ENCODE measurements at regions not wholly inside any gene's neighbourhood (a gene's known extent, or its start where the extent isn't known, plus 50 kb on each side); places are given as distances from the start of the nearest gene placed in this dataset.

DNA sequence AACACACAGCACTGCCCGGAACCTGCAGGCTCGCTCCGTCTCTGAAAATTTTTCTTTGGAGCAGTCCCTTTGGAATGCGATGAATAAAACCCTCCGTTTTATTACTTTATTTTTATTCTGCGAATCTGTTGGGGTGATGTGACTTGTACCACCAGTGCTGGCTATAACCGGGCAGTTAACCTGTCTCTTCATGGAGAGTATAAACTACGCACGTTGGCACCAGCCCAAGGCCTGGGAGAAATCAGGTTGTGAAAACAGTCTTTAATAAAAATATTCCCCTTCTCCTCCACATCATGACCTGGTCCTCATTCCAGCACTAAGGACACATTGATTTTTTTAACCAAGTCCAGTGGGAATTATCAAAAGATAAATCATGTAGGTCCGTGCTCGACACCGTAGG is 116.8 kb downstream of the WNT5A start:
- Histone ChIP-seq H3K36me3 (ENCODE audit: control insufficient read depth, insufficient read depth, low read length) (no peaks in the 10 kb centered on the region), H3K4me3 (ENCODE audit: low read depth, low read length) (no peak overlapping the region), H3K9ac (ENCODE audit: low read depth, low read length) (no peak overlapping the region), H3K9me3 (ENCODE audit: control insufficient read depth, insufficient read depth, low read length) (no peaks in the 10 kb centered on the region), H3K4me1 (ENCODE audit: control insufficient read depth, insufficient read depth, low read length) (no peaks in the 10 kb centered on the region), H3K27me3 (ENCODE audit: control insufficient read depth, insufficient read depth, low read length) (no peaks in the 10 kb centered on the region), H3K27ac (ENCODE audit: low read depth, low read length) (no peak overlapping the region)

DNA sequence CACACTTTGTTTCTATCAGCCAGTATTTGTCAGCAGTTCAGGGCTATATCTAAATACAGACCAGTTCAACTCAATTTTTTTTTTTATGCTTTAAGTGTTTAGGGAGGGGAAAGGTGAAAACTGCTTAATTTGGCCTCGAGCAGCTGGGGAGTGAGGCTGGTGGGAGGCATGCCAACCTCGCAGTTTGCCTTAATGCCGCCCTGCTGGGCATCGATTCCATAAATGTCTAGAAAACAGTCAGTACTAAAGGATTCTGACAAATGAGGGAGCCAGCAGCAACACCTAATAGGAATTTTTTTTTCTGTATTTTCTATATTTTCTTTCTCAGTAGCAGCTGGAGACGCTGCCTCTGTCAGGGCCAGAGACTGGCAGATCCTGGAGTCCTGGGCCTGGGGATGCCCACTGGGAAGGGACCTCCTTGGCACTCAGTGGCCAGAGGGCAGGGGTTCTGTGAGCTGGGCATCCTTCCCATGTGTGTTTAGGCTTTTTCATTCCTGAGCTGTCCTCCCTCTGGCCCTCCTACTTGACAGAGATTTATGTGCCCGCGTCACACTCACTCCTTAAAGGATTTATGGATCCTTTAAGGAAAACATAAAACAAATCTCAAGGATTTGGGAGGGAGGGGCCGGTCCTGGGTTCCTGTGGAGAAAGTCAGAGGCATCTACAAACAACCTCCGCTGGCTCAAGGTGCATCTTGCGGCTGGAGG is 117.8 kb downstream of the WNT5A start:
- no peaks in the 10 kb centered on the region for H3K27me3 ChIP-seq (ENCODE audit: control insufficient read depth, insufficient read depth, low read length)
- no peak overlapping the region for H3K27ac ChIP-seq (ENCODE audit: low read depth, low read length)
- H3K36me3 ChIP-seq (ENCODE audit: control insufficient read depth, insufficient read depth, low read length), result no peaks in the 10 kb centered on the region
- H3K4me1 ChIP-seq (ENCODE audit: control insufficient read depth, insufficient read depth, low read length), result no peaks in the 10 kb centered on the region
- H3K9me3 ChIP-seq (ENCODE audit: control insufficient read depth, insufficient read depth, low read length), result no peaks in the 10 kb centered on the region
- H3K9ac ChIP-seq (ENCODE audit: low read depth, low read length), result no peak overlapping the region
- H3K4me3 ChIP-seq (ENCODE audit: low read depth, low read length), result no peak overlapping the region

DNA sequence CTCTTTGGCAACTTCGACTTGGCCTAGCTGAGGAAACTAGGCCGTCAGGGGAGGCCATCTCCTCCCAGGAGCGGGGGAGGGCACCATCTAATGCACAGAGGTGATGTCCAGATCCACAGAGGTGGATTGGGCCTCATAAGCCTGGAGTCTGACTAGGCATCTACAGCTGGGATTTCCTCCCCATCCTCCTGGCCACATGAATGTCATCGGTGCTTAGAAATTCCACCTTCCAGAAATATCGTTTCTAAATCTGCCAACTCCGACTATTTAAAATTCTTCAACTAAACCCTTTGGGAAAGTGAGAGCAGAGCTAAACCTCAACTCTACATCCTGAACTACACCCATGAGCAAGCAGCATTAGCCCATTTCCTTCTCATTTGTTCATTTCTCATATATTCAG is 118.7 kb downstream of the WNT5A start:
- Histone ChIP-seq H3K27ac (ENCODE audit: low read depth, low read length) (no peak overlapping the region), H3K27me3 (ENCODE audit: control insufficient read depth, insufficient read depth, low read length) (no peaks in the 10 kb centered on the region), H3K4me1 (ENCODE audit: control insufficient read depth, insufficient read depth, low read length) (no peaks in the 10 kb centered on the region), H3K36me3 (ENCODE audit: control insufficient read depth, insufficient read depth, low read length) (no peaks in the 10 kb centered on the region), H3K9ac (ENCODE audit: low read depth, low read length) (no peak overlapping the region), H3K9me3 (ENCODE audit: control insufficient read depth, insufficient read depth, low read length) (no peaks in the 10 kb centered on the region), H3K4me3 (ENCODE audit: low read depth, low read length) (no peak overlapping the region)

DNA sequence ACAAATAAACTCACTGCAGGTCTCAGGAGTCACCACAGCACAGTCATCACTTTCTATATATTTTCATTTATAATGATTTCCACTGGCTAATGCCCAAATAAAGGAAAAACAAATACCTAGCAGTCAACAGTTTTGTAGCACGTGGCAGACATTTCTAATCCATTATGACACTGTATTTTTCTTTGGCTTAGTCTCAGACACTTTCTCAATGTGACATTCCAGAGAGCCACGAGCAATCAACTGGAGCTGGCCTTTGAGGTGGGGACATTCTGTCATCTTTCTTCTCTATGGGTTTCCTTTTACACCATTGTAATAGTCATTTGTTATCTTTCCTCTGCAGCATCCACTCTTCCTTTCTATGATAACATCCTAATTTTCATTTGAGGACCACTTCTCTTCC is 119.7 kb downstream of the WNT5A start:
- Histone ChIP-seq H3K9ac (ENCODE audit: low read depth, low read length) (no peak overlapping the region), H3K27me3 (ENCODE audit: control insufficient read depth, insufficient read depth, low read length) (no peaks in the 10 kb centered on the region), H3K4me3 (ENCODE audit: low read depth, low read length) (no peak overlapping the region), H3K36me3 (ENCODE audit: control insufficient read depth, insufficient read depth, low read length) (no peaks in the 10 kb centered on the region), H3K27ac (ENCODE audit: low read depth, low read length) (no peak overlapping the region), H3K4me1 (ENCODE audit: control insufficient read depth, insufficient read depth, low read length) (no peaks in the 10 kb centered on the region), H3K9me3 (ENCODE audit: control insufficient read depth, insufficient read depth, low read length) (no peaks in the 10 kb centered on the region)

DNA sequence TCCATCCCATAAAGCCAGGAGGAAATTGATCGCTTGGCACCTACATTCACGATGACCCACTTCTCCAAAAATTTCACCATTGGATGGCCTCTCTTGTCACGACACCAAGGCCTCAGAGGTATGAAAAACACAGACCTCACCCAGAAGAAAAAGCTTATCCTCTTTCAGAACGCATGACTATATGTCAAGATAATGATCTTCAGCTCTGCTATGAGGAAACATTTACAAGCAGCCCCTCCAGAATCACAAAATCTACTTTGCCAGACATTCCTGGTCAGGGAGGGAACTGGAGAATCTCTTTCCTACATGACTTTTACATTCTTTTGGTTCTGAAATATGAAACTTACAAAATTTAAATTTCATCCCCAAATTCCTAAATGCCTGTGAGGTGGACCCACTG is 122.7 kb downstream of the WNT5A start:
- no peak overlapping the region for H3K9ac ChIP-seq (ENCODE audit: low read depth, low read length)
- H3K9me3 ChIP-seq (ENCODE audit: control insufficient read depth, insufficient read depth, low read length), result no peaks in the 10 kb centered on the region
- no peaks in the 10 kb centered on the region for H3K27me3 ChIP-seq (ENCODE audit: control insufficient read depth, insufficient read depth, low read length)
- H3K4me3 ChIP-seq (ENCODE audit: low read depth, low read length), result no peak overlapping the region
- no peak overlapping the region for H3K27ac ChIP-seq (ENCODE audit: low read depth, low read length)
- no peaks in the 10 kb centered on the region for H3K36me3 ChIP-seq (ENCODE audit: control insufficient read depth, insufficient read depth, low read length)
- H3K4me1 ChIP-seq (ENCODE audit: control insufficient read depth, insufficient read depth, low read length), result no peaks in the 10 kb centered on the region

DNA sequence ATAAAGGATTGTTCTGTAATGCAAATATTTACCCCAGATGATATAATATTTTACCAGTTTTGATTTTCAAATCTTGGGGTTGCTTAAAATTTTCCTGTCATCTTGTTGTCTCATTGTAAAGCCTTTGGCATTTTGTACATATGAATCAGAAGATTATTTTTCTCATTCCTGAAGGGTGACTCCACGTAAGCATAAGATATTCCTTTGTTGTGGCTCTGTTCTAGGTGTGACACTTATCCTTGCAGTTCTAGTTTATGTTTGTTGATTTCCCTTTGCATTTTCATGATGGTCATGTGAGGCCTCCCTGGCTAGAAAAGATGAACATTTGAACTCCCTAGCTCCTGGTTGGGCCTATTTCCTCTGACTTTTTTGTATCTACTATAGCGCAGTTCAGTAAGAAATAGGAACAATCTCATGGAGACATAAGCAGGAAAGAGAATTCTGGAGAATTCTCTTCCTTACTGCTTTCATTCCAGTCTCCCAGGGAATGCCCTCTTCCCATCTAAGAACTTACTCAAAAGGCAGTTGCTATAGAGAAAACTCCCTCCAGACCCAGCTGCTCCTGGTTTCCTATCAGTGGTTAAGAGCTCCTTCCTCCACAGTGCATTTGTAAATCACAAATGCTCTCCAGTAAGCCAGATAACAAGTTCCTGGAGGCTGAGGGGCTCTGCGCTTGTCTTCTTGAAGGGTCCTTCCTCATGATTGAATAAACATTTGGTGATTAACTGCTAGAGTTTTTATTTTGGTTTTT is 124.7 kb downstream of the WNT5A start:
- Histone ChIP-seq H3K4me3 (ENCODE audit: low read depth, low read length) (no peak overlapping the region), H3K4me1 (ENCODE audit: control insufficient read depth, insufficient read depth, low read length) (no peaks in the 10 kb centered on the region), H3K36me3 (ENCODE audit: control insufficient read depth, insufficient read depth, low read length) (no peaks in the 10 kb centered on the region), H3K9ac (ENCODE audit: low read depth, low read length) (no peak overlapping the region), H3K9me3 (ENCODE audit: control insufficient read depth, insufficient read depth, low read length) (no peaks in the 10 kb centered on the region), H3K27ac (ENCODE audit: low read depth, low read length) (no peak overlapping the region), H3K27me3 (ENCODE audit: control insufficient read depth, insufficient read depth, low read length) (no peaks in the 10 kb centered on the region)

DNA sequence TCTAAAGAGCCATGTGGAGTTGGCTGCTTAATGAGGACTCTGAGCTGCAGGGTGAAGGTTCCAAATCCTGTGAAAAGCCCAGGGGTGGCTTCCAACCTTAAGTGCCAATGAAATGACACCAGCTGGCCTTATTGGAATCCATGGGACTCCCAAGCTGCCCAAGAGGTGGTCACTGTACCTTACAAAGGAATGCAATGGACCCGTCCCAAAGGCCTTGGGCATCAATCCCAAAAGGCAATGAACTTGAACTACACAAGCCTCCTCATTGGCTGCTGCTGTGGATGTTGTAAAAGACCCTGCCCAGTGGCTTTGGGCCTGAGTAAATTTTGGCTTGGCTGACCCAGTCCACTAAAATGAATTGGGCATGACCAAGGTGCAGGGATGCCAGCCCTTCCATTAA is 129.3 kb downstream of the WNT5A start:
- no peaks in the 10 kb centered on the region for H3K4me1 ChIP-seq (ENCODE audit: control insufficient read depth, insufficient read depth, low read length)
- H3K9ac ChIP-seq (ENCODE audit: low read depth, low read length), result no peak overlapping the region
- H3K4me3 ChIP-seq (ENCODE audit: low read depth, low read length), result no peak overlapping the region
- no peaks in the 10 kb centered on the region for H3K27me3 ChIP-seq (ENCODE audit: control insufficient read depth, insufficient read depth, low read length)
- no peaks in the 10 kb centered on the region for H3K9me3 ChIP-seq (ENCODE audit: control insufficient read depth, insufficient read depth, low read length)
- H3K27ac ChIP-seq (ENCODE audit: low read depth, low read length), result no peak overlapping the region
- H3K36me3 ChIP-seq (ENCODE audit: control insufficient read depth, insufficient read depth, low read length), result no peaks in the 10 kb centered on the region

DNA sequence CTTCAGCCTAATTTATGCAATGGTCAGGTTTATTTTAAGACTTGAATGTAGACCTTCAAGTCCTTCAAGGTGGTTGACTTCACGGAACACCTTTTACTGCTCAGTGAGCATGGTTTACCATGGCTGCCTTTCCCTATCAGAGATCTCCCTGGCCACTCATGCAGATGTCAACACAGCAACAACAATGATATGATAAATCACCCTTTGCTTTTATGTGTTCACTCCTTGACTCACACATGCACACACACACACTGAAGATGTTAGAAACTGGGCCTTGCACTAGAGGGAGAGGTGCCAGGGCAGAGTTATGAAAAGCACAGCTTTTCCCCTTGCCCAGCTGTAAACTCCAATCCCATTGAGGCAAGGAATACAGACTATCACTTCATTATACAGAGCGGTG is 134.4 kb downstream of the WNT5A start:
- H3K9me3 ChIP-seq (ENCODE audit: control insufficient read depth, insufficient read depth, low read length), result no peaks in the 10 kb centered on the region
- no peaks in the 10 kb centered on the region for H3K36me3 ChIP-seq (ENCODE audit: control insufficient read depth, insufficient read depth, low read length)
- no peaks in the 10 kb centered on the region for H3K27me3 ChIP-seq (ENCODE audit: control insufficient read depth, insufficient read depth, low read length)
- H3K27ac ChIP-seq (ENCODE audit: low read depth, low read length), result no peak overlapping the region
- H3K9ac ChIP-seq (ENCODE audit: low read depth, low read length), result no peak overlapping the region
- no peak overlapping the region for H3K4me3 ChIP-seq (ENCODE audit: low read depth, low read length)
- no peaks in the 10 kb centered on the region for H3K4me1 ChIP-seq (ENCODE audit: control insufficient read depth, insufficient read depth, low read length)

DNA sequence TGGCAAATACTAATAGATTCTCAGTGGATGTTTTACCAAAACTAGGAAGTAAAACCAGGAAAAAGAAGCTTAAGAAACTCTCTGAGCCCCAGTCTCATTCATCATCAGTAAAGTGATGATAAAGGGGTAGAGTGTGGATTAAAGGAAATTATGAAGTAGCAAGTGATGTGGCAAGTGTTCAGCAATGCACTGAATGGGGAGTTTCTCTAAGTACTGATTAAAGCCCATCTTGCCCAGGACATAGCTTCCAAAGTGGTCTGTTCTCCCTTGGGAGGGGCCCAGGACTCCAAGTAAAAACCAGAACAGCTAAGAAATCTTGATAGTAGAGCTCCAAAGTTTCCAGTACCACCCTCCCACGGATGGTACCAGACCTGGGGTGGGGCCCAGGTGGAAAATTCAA is 137.3 kb downstream of the WNT5A start:
- Histone ChIP-seq H3K9me3 (ENCODE audit: control insufficient read depth, insufficient read depth, low read length) (no peaks in the 10 kb centered on the region), H3K36me3 (ENCODE audit: control insufficient read depth, insufficient read depth, low read length) (no peaks in the 10 kb centered on the region), H3K27me3 (ENCODE audit: control insufficient read depth, insufficient read depth, low read length) (no peaks in the 10 kb centered on the region), H3K4me3 (ENCODE audit: low read depth, low read length) (no peak overlapping the region), H3K4me1 (ENCODE audit: control insufficient read depth, insufficient read depth, low read length) (no peaks in the 10 kb centered on the region), H3K9ac (ENCODE audit: low read depth, low read length) (no peak overlapping the region), H3K27ac (ENCODE audit: low read depth, low read length) (no peak overlapping the region)

DNA sequence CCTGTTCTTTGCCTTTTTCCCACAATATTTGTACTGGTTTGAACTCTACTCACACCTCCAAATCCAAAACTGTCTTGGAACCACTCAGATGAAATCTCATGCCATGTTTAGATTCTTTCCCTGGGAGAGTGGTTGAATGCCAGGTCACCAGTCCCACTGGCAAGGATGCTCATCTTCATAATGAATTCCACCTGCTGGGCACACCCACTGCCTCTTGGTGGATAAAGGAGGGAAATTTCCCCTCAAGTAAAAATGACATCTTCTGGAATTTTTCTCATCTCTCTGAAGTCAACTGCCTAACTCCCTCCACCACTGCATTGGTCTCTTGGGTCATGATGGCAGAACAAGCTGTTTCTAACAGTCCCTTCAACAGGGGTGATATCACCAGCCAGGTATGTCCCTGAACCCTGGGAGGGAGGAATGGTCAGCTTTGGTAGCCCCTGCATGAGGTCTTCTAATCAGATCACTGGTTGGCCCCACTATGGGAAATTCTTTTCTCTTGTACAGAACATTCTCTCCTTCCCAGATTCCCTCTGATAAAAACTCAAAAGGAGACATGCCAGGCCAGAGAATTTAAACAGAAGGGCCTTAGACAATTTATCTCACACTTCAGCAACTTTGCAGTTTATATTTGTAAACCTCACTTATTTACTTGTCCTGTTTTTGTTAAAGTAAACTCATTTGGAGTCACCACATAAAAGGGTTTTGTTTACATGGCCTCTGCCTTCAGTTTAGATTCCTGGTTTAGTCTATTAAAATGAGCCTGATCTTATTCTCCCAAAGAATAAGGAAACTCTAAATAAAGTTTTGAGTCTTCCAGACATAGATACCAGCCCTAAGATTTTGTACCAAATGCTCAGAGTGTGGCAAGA is 143.4 kb downstream of the WNT5A start:
- Histone ChIP-seq H3K9me3 (ENCODE audit: control insufficient read depth, insufficient read depth, low read length) (no peaks in the 10 kb centered on the region), H3K27me3 (ENCODE audit: control insufficient read depth, insufficient read depth, low read length) (no peaks in the 10 kb centered on the region), H3K4me1 (ENCODE audit: control insufficient read depth, insufficient read depth, low read length) (no peaks in the 10 kb centered on the region), H3K27ac (ENCODE audit: low read depth, low read length) (no peak overlapping the region), H3K4me3 (ENCODE audit: low read depth, low read length) (no peak overlapping the region), H3K9ac (ENCODE audit: low read depth, low read length) (no peak overlapping the region), H3K36me3 (ENCODE audit: control insufficient read depth, insufficient read depth, low read length) (no peaks in the 10 kb centered on the region)

Data from HUES48 (cell line).